Spleen (tissue), 7 donors: ENCODE measurements at regions not wholly inside any gene's neighbourhood (a gene's known extent, or its start where the extent isn't known, plus 50 kb on each side); places are given as distances from the start of the nearest gene placed in this dataset.

Experiments used
- CTCF ChIP-seq, 11 experiments: fragments of 200-600 bp in 7 of 11; fragments of 450-650 bp in 4 of 11; sonication (generic) in 4 of 11; IDR thresholded peaks in 8 of 11; conservative IDR thresholded peaks in 3 of 11; 1 replicate in 7 of 11; 2 replicates in 4 of 11; pipeline versions ENCODE4 v1.4.0 to v1.8.0; 2016 to 2021; ENCODE audit warnings: antibody characterized with exemption in 11 of 11, inconsistent platforms in 4 of 11, mild to moderate bottlenecking in 1 of 11
- POLR2A ChIP-seq, 3 donors: fragments of 450-650 bp; IDR thresholded peaks; one replicate each; pipeline ENCODE4 v1.5.1; 2017; ENCODE audit warnings: antibody characterized with exemption in 3 of 3, mild to moderate bottlenecking in 1 of 3
- POLR2AphosphoS5 ChIP-seq, 3 donors: sonication (generic); formaldehyde crosslinking; IDR thresholded peaks; one replicate each; pipeline ENCODE4 v1.5.1; 2017; ENCODE audit warnings: antibody characterized with exemption in 3 of 3
- donor health status: DM: no; HTN: no; CAD: no; lungs with moderate emphysema.
- donor health status: DM: no; HTN: no; CAD: no.
- donor health status: DM: no; HTN: no; CAD: no.

- TF ChIP-seq POLR2A (IDR thresholded peaks at IDR 0.05) (no peak), CTCF (IDR thresholded peaks at IDR 0.05 in 8 of 11, conservative IDR thresholded peaks at IDR 0.05 in 3 of 11) (no peak), POLR2AphosphoS5 (IDR thresholded peaks at IDR 0.05) (no peak)
Measured at GRCh38 chr3:81095956-81096355, 665.5 kb downstream of the GBE1 start.
